Activated CD4-positive, alpha-beta memory T cell treated with anti-CD3 and anti-CD28 coated beads, Interleukin-2, amount 10 ng/mL, durations not matched to agents 7 days and 5 days (primary cell): ENCODE measurements at regions not wholly inside any gene's neighbourhood (a gene's known extent, or its start where the extent isn't known, plus 50 kb on each side); places are given as distances from the start of the nearest gene placed in this dataset.

Experiments
- CTCF ChIA-PET: fragments of 350-600 bp; sonication (Branson Sonifier 250); formaldehyde crosslinking; loops from one replicate; lab custom pipeline; 2021; ENCODE audit warnings: antibody characterized with exemption, inconsistent platforms; lab: Charles Lee
- POLR2A ChIA-PET: fragments of 350-600 bp; sonication (Branson Sonifier 250); formaldehyde crosslinking; loops from one replicate; lab custom pipeline; 2021; ENCODE audit warnings: antibody characterized with exemption; lab: Charles Lee
- DNase-seq: peaks from one replicate; pipeline ENCODE4 v3.0.0-alpha.2; 2020
- H3K27ac Mint-ChIP-seq: one replicate; pipeline ENCODE4 v1.8.0; 2021; ENCODE audit warnings: mild to moderate bottlenecking, mixed read lengths
- H3K27me3 Mint-ChIP-seq: one replicate; pipeline ENCODE4 v1.8.0; 2021; ENCODE audit warnings: mixed read lengths
- H3K36me3 Mint-ChIP-seq: one replicate; pipeline ENCODE4 v1.8.0; 2021; ENCODE audit warnings: low read depth, mixed read lengths
- H3K4me1 Mint-ChIP-seq: one replicate; pipeline ENCODE4 v1.8.0; 2021; ENCODE audit warnings: mixed read lengths
- H3K4me3 Mint-ChIP-seq: one replicate; pipeline ENCODE4 v1.8.0; 2021; ENCODE audit warnings: mild to moderate bottlenecking, mixed read lengths
- H3K9me3 Mint-ChIP-seq: one replicate; pipeline ENCODE4 v1.8.0; 2021; ENCODE audit warnings: mixed read lengths

GRCh38 chr5:93653716-93654115 is 70.7 kb downstream of the NR2F1 start:
- H3K36me3 Mint-ChIP-seq: no peaks in the 10 kb centered on the region
- no peaks in the 10 kb centered on the region for H3K27me3 Mint-ChIP-seq
- no peaks in the 10 kb centered on the region for H3K9me3 Mint-ChIP-seq
- ChIA-PET CTCF (no interaction called here), POLR2A (no interaction called here)
- DNase-seq: no peak
- H3K4me1 Mint-ChIP-seq: peaks cover 7% of the 10 kb centered on the region
- no peak overlapping the region for H3K27ac Mint-ChIP-seq
- no peak overlapping the region for H3K4me3 Mint-ChIP-seq

GRCh38 chr5:93649234-93649900 is 66.3 kb downstream of the NR2F1 start:
- Mint-ChIP-seq H3K4me3 (no peak overlapping the region), H3K4me1 (peaks cover 7% of the 10 kb centered on the region), H3K9me3 (no peaks in the 10 kb centered on the region), H3K27ac (no peak overlapping the region), H3K27me3 (no peaks in the 10 kb centered on the region), H3K36me3 (no peaks in the 10 kb centered on the region)
- ChIA-PET POLR2A (no interaction called here), CTCF (no interaction called here)
- no peak for DNase-seq

- Mint-ChIP-seq H3K27ac (no peak overlapping the region), H3K4me1 (peaks cover 1% of the 10 kb centered on the region), H3K9me3 (no peaks in the 10 kb centered on the region), H3K27me3 (no peaks in the 10 kb centered on the region), H3K4me3 (no peak overlapping the region), H3K36me3 (no peaks in the 10 kb centered on the region)
- CTCF ChIA-PET: interaction anchor here (0.7 kb wide), 1 partner anchor 125 kb away, joined by 3 read pairs; no protein-coding TSS in a partner anchor
- no peak for DNase-seq
- POLR2A ChIA-PET: no interaction called here
Observed at GRCh38 chr5:93644760-93645159, 61.7 kb downstream of the NR2F1 start.
